Neural cell (in vitro differentiated cells): ENCODE measurements at regions not wholly inside any gene's neighbourhood (a gene's known extent, or its start where the extent isn't known, plus 50 kb on each side); places are given as distances from the start of the nearest gene placed in this dataset.

Source experiments
- CTCF ChIP-seq: fragments of 450-650 bp; IDR thresholded peaks from 2 replicates; pipeline ENCODE4 v1.5.1; 2014; ENCODE audit warnings: antibody characterized with exemption, mild to moderate bottlenecking, moderate library complexity; ENCODE audit not compliant: poor library complexity, severe bottlenecking
- EP300 ChIP-seq: fragments of 450-650 bp; conservative IDR thresholded peaks from 2 replicates; pipeline ENCODE4 v1.6.1; 2014; ENCODE audit warnings: antibody characterized with exemption, mild to moderate bottlenecking, moderate library complexity; ENCODE audit not compliant: poor library complexity, severe bottlenecking
- EZH2 ChIP-seq: fragments of 200-600, 300-800 bp; shearing (Covaris generic), sonication (generic); IDR thresholded peaks from 2 replicates; pipeline ENCODE4 v1.6.1; 2014; ENCODE audit warnings: antibody characterized with exemption, low read length, borderline replicate concordance, mild to moderate bottlenecking; ENCODE audit not compliant: insufficient read depth, poor library complexity, severe bottlenecking
- POLR2AphosphoS5 ChIP-seq: IDR thresholded peaks from 2 replicates; pipeline ENCODE4 v1.6.1; 2012

GRCh38 chr3:21934591-21934990 lies 183.6 kb upstream of the ZNF385D start:
- TF ChIP-seq CTCF (no peak), POLR2AphosphoS5 (no peak), EP300 (no peak), EZH2 (no peak)
